Liver (tissue), 8 donors: ENCODE measurements at regions not wholly inside any gene's neighbourhood (a gene's known extent, or its start where the extent isn't known, plus 50 kb on each side); places are given as distances from the start of the nearest gene placed in this dataset.

Experiments used
- DNase-seq: peaks from one replicate; pipeline ENCODE4 v3.0.0-alpha.2; 2017; ENCODE audit warnings: low spot score
- H3K27ac ChIP-seq, 2 donors: one replicate each; pipeline ENCODE4 v1.7.0; 2013; ENCODE audit warnings: inconsistent platforms in 2 of 2, low read length in 2 of 2, control low read depth in 1 of 2, low read depth in 1 of 2, mild to moderate bottlenecking in 1 of 2
- H3K27me3 ChIP-seq, 4 donors: one replicate each; pipeline versions ENCODE4 v1.6.1 to v1.7.0; 2013; ENCODE audit warnings: low read length in 3 of 4, inconsistent platforms in 1 of 4, mild to moderate bottlenecking in 1 of 4, moderate library complexity in 1 of 4; ENCODE audit not compliant: control insufficient read depth in 4 of 4, insufficient read depth in 4 of 4
- H3K36me3 ChIP-seq, 4 donors: one replicate each; pipeline versions ENCODE4 v1.6.1 to v1.7.0; 2013; ENCODE audit warnings: low read length in 3 of 4, mild to moderate bottlenecking in 3 of 4, low read depth in 1 of 4, moderate library complexity in 1 of 4; ENCODE audit not compliant: control insufficient read depth in 4 of 4, insufficient read depth in 3 of 4
- H3K4me1 ChIP-seq, 4 donors: one replicate each; pipeline versions ENCODE4 v1.6.1 to v1.7.0; 2013; ENCODE audit warnings: low read length in 3 of 4, mild to moderate bottlenecking in 3 of 4, moderate library complexity in 1 of 4; ENCODE audit not compliant: control insufficient read depth in 4 of 4, insufficient read depth in 4 of 4
- H3K4me3 ChIP-seq, 3 donors: one replicate each; pipeline versions ENCODE4 v1.6.1 to v1.7.0; 2013; ENCODE audit warnings: low read length in 3 of 3, control low read depth in 1 of 3, low read depth in 1 of 3, mild to moderate bottlenecking in 1 of 3
- H3K9ac ChIP-seq, 2 donors: one replicate each; pipeline ENCODE4 v1.7.0; 2013; ENCODE audit warnings: low read length in 2 of 2, mild to moderate bottlenecking in 2 of 2, moderate library complexity in 2 of 2, control low read depth in 1 of 2, low read depth in 1 of 2
- H3K9me3 ChIP-seq, 4 donors: one replicate each; pipeline versions ENCODE4 v1.6.1 to v1.7.0; 2013; ENCODE audit warnings: low read length in 3 of 4; ENCODE audit not compliant: control insufficient read depth in 4 of 4
- EGR1 ChIP-seq, 2 donors: IDR thresholded peaks; 2 replicates each; pipeline ENCODE4 v1.6.1; 2016 to 2018; ENCODE audit warnings: antibody characterized with exemption in 2 of 2, low read depth in 2 of 2
- FOXA1 ChIP-seq: IDR thresholded peaks from 2 replicates; pipeline ENCODE4 v1.6.1; 2016; ENCODE audit warnings: antibody characterized with exemption
- FOXA2 ChIP-seq: IDR thresholded peaks from 2 replicates; pipeline ENCODE4 v1.6.1; 2016; ENCODE audit warnings: antibody characterized with exemption
- GABPA ChIP-seq, 2 donors: IDR thresholded peaks in 1 of 2; conservative IDR thresholded peaks in 1 of 2; 2 replicates each; pipeline ENCODE4 v1.6.1; 2016; ENCODE audit warnings: antibody characterized with exemption in 2 of 2, mild to moderate bottlenecking in 1 of 2, moderate library complexity in 1 of 2
- HNF4A ChIP-seq, 2 donors: conservative IDR thresholded peaks; 2 replicates each; pipeline ENCODE4 v1.6.1; 2016; ENCODE audit warnings: antibody characterized with exemption in 2 of 2, mild to moderate bottlenecking in 2 of 2
- HNF4G ChIP-seq: IDR thresholded peaks from 2 replicates; pipeline ENCODE4 v1.6.1; 2016; ENCODE audit warnings: antibody characterized with exemption
- JUND ChIP-seq, 2 donors: IDR thresholded peaks; 2 replicates each; pipeline ENCODE4 v1.6.1; 2016; ENCODE audit warnings: antibody characterized with exemption in 2 of 2
- NR2F2 ChIP-seq: IDR thresholded peaks from 2 replicates; pipeline ENCODE4 v1.6.1; 2016; ENCODE audit warnings: antibody characterized with exemption
- RAD21 ChIP-seq, 2 donors: IDR thresholded peaks; 2 replicates each; pipeline ENCODE4 v1.6.1; 2016; ENCODE audit warnings: antibody characterized with exemption in 2 of 2, mild to moderate bottlenecking in 2 of 2
- RXRA ChIP-seq, 2 donors: IDR thresholded peaks; 2 replicates each; pipeline ENCODE4 v1.6.1; 2017 to 2018; ENCODE audit warnings: antibody characterized with exemption in 2 of 2, mild to moderate bottlenecking in 1 of 2
- SP1 ChIP-seq: IDR thresholded peaks from 2 replicates; pipeline ENCODE4 v1.6.1; 2018; ENCODE audit warnings: antibody characterized with exemption, mild to moderate bottlenecking
- TAF1 ChIP-seq: conservative IDR thresholded peaks from 2 replicates; pipeline ENCODE4 v1.6.1; 2016; ENCODE audit warnings: antibody characterized with exemption, mild to moderate bottlenecking
- YY1 ChIP-seq: IDR thresholded peaks from 2 replicates; pipeline ENCODE4 v1.6.1; 2016; ENCODE audit warnings: antibody characterized with exemption, mild to moderate bottlenecking
- WGBS: extraction: QIAGEN DNeasy Blood & Tissue Kit; methylation state at CpG from one replicate; pipeline ENCODE4 v1.1.7; 2013; 5-methylcytosine and 5-hydroxymethylcytosine counted together
- TF ChIP-seq, protein P1 (sequence below): fragments of 150-350 bp; IDR thresholded peaks from 2 replicates; pipeline ENCODE4 v1.5.1; 2017; ENCODE audit warnings: improper control_type of control experiment, low read depth, low read length; ENCODE audit not compliant: missing input control
- TF ChIP-seq, protein P2 (sequence below): IDR thresholded peaks from 2 replicates; pipeline ENCODE4 v1.6.1; 2016; ENCODE audit warnings: antibody characterized with exemption, mild to moderate bottlenecking
- TF ChIP-seq, protein P3 (sequence below): IDR thresholded peaks from 2 replicates; pipeline ENCODE4 v1.6.1; 2016; ENCODE audit warnings: antibody characterized with exemption
- TF ChIP-seq, protein P4 (sequence below): IDR thresholded peaks from 2 replicates; pipeline ENCODE4 v1.6.1; 2016; ENCODE audit warnings: antibody characterized with exemption
- TF ChIP-seq, protein P5 (sequence below): IDR thresholded peaks from 2 replicates; pipeline ENCODE4 v1.6.1; 2016; ENCODE audit warnings: antibody characterized with exemption
- donor health status: healthy.
- donor health status: healthy.
- donor health status: healthy.
- donor health status: healthy.
- donor health status: healthy.

DNA sequence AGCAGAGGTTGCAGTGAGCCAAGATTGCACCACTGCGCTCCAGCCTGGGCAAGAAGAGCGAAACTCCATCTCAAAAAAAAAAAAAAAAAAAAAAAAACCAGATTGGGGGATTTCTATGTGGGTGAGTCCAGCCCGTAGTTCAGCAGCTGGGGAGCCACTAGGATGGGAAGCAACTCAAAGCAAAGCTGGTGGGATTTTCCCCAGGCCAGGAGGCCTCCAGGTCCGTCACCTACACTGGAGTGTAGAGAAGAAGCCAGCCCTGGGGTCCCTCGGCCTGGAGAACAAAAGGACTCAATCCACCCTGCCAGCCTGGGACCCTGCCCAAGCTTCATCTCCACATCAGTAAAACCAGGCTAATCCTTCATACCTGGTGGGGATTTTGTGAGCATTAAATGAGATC, 121.3 kb upstream of the CACNA1A start:
- TF ChIP-seq TAF1, result no peak
- no peak overlapping the region for H3K27ac ChIP-seq
- no peak for DNase-seq
- no peaks in the 10 kb centered on the region for H3K9me3 ChIP-seq
- H3K36me3 ChIP-seq, result no peaks in the 10 kb centered on the region
- no peak overlapping the region for H3K4me3 ChIP-seq
- H3K27me3 ChIP-seq, result peaks cover 0 to 3% (median 2%) of the 10 kb centered on the region in 4 donors
- H3K4me1 ChIP-seq, result no peaks in the 10 kb centered on the region
- no peak overlapping the region for H3K9ac ChIP-seq
- 70% methylated on average over 5 of the region's 5 CpGs for WGBS

DNA sequence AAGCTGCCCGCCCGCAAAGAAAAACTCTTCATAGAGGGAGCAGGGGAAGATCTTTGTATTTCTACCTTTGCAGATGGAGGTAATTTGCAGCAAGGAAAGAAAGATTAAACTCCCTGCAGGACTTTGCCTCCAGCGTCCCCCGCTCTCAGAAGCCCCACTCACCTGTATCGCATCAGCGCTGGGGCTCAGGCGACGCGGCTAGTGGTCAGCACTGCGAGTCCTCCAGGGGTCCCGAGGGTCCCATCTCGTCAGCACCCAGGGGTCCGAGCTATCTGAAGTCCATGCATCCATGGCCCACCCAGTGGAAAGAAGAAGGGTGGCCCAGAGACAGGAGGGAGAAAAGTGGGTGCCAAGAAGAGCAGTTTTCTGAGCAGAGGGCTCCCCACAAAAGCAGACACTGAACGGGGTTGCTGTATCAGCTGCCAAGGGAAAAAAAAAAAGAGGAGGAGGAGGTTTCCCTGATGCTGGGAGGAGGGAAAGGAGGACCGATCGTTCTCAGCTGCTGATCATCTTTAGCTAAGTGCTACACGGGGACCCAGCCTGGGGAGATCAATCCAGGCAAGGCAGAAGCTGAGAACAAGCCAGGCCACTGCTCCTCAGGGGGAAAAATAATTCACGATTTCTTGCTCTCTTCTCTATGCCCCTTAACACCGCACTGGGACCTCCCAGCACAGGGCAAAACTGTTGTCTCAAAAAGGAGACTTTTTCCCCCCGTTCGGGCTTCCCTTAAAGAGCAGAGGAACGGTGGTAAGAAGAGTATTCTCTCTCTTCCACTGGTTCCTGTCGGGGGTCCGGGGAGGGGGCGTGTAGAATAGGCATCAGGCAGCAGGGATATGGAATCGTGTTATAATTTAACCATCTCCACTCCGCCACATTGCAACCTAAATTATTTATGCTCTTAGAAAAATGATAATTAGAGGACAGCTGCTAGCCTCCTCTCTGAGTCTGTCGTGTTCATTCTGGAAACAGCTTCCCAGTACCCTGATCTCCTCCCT, 117.7 kb upstream of the CACNA1A start:
- H3K27me3 ChIP-seq, result peaks cover 0 to 7% (median 2%) of the 10 kb centered on the region in 4 donors
- no peak overlapping the region for H3K27ac ChIP-seq
- TF ChIP-seq JUND (IDR thresholded peaks at IDR 0.05) (no peak), FOXA2 (no peak), YY1 (no peak), EGR1 (IDR thresholded peaks at IDR 0.05; ENCODE audit: low read depth in 2 of 2) (no peak), GABPA (IDR thresholded peaks at IDR 0.05 in 1 of 2, conservative IDR thresholded peaks at IDR 0.05 in 1 of 2) (no peak), TAF1 (no peak), FOXA1 (no peak), RAD21 (IDR thresholded peaks at IDR 0.05) (no peak), NR2F2 (no peak), HNF4A (conservative IDR thresholded peaks at IDR 0.05) (no peak), SP1 (no peak), HNF4G (no peak), RXRA (IDR thresholded peaks at IDR 0.05) (no peak)
- TF ChIP-seq, protein P1, sequence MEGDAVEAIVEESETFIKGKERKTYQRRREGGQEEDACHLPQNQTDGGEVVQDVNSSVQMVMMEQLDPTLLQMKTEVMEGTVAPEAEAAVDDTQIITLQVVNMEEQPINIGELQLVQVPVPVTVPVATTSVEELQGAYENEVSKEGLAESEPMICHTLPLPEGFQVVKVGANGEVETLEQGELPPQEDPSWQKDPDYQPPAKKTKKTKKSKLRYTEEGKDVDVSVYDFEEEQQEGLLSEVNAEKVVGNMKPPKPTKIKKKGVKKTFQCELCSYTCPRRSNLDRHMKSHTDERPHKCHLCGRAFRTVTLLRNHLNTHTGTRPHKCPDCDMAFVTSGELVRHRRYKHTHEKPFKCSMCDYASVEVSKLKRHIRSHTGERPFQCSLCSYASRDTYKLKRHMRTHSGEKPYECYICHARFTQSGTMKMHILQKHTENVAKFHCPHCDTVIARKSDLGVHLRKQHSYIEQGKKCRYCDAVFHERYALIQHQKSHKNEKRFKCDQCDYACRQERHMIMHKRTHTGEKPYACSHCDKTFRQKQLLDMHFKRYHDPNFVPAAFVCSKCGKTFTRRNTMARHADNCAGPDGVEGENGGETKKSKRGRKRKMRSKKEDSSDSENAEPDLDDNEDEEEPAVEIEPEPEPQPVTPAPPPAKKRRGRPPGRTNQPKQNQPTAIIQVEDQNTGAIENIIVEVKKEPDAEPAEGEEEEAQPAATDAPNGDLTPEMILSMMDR, result no peak
- TF ChIP-seq, protein P2, sequence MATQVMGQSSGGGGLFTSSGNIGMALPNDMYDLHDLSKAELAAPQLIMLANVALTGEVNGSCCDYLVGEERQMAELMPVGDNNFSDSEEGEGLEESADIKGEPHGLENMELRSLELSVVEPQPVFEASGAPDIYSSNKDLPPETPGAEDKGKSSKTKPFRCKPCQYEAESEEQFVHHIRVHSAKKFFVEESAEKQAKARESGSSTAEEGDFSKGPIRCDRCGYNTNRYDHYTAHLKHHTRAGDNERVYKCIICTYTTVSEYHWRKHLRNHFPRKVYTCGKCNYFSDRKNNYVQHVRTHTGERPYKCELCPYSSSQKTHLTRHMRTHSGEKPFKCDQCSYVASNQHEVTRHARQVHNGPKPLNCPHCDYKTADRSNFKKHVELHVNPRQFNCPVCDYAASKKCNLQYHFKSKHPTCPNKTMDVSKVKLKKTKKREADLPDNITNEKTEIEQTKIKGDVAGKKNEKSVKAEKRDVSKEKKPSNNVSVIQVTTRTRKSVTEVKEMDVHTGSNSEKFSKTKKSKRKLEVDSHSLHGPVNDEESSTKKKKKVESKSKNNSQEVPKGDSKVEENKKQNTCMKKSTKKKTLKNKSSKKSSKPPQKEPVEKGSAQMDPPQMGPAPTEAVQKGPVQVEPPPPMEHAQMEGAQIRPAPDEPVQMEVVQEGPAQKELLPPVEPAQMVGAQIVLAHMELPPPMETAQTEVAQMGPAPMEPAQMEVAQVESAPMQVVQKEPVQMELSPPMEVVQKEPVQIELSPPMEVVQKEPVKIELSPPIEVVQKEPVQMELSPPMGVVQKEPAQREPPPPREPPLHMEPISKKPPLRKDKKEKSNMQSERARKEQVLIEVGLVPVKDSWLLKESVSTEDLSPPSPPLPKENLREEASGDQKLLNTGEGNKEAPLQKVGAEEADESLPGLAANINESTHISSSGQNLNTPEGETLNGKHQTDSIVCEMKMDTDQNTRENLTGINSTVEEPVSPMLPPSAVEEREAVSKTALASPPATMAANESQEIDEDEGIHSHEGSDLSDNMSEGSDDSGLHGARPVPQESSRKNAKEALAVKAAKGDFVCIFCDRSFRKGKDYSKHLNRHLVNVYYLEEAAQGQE, result no peak
- TF ChIP-seq, protein P3, sequence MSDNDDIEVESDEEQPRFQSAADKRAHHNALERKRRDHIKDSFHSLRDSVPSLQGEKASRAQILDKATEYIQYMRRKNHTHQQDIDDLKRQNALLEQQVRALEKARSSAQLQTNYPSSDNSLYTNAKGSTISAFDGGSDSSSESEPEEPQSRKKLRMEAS, result no peak
- TF ChIP-seq, protein P4, sequence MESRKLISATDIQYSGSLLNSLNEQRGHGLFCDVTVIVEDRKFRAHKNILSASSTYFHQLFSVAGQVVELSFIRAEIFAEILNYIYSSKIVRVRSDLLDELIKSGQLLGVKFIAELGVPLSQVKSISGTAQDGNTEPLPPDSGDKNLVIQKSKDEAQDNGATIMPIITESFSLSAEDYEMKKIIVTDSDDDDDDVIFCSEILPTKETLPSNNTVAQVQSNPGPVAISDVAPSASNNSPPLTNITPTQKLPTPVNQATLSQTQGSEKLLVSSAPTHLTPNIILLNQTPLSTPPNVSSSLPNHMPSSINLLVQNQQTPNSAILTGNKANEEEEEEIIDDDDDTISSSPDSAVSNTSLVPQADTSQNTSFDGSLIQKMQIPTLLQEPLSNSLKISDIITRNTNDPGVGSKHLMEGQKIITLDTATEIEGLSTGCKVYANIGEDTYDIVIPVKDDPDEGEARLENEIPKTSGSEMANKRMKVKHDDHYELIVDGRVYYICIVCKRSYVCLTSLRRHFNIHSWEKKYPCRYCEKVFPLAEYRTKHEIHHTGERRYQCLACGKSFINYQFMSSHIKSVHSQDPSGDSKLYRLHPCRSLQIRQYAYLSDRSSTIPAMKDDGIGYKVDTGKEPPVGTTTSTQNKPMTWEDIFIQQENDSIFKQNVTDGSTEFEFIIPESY, result no peak
- TF ChIP-seq, protein P5, sequence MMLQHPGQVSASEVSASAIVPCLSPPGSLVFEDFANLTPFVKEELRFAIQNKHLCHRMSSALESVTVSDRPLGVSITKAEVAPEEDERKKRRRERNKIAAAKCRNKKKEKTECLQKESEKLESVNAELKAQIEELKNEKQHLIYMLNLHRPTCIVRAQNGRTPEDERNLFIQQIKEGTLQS, result no peak
- H3K9ac ChIP-seq, result no peak overlapping the region
- no peaks in the 10 kb centered on the region for H3K9me3 ChIP-seq
- DNase-seq, result no peak
- no peaks in the 10 kb centered on the region for H3K36me3 ChIP-seq
- 34% methylated on average over 28 of the region's 28 CpGs for WGBS
- no peaks in the 10 kb centered on the region for H3K4me1 ChIP-seq
- no peak overlapping the region for H3K4me3 ChIP-seq
